MM.1S (cell line): ENCODE measurements at regions not wholly inside any gene's neighbourhood (a gene's known extent, or its start where the extent isn't known, plus 50 kb on each side); places are given as distances from the start of the nearest gene placed in this dataset.

Source experiments
- DNase-seq: peaks from one replicate; pipeline ENCODE4 v3.0.0-alpha.2; 2015
- H2AFZ ChIP-seq: fragments of 300-600 bp; sonication (generic); 2 replicates; pipeline ENCODE4 v1.6.0; 2016; ENCODE audit warnings: antibody characterized with exemption, low read length
- H3F3A ChIP-seq: fragments of 300-600 bp; sonication (generic); 2 replicates; pipeline ENCODE4 v1.6.1; 2016; ENCODE audit warnings: mild to moderate bottlenecking, antibody characterized with exemption, low read length, moderate library complexity, mixed read lengths; ENCODE audit not compliant: insufficient read depth
- H3K27ac ChIP-seq: fragments of 300-600 bp; sonication (generic); 2 replicates; pipeline ENCODE4 v1.5.1; 2016; ENCODE audit warnings: mild to moderate bottlenecking, low read length
- H3K27me3 ChIP-seq: fragments of 300-600 bp; sonication (generic); replicated peaks from 2 replicates; pipeline ENCODE4 v1.6.0; 2016; ENCODE audit warnings: low read length; ENCODE audit not compliant: insufficient read depth
- H3K36me3 ChIP-seq: fragments of 300-600 bp; sonication (generic); replicated peaks from 2 replicates; pipeline ENCODE4 v1.6.1; 2016; ENCODE audit warnings: mild to moderate bottlenecking, low read length, mixed read lengths; ENCODE audit not compliant: insufficient read depth
- H3K4me1 ChIP-seq: fragments of 300-600 bp; sonication (generic); 2 replicates; pipeline ENCODE4 v1.6.1; 2016; ENCODE audit warnings: low read length, mixed read lengths
- H3K4me2 ChIP-seq: fragments of 300-600 bp; sonication (generic); 2 replicates; pipeline ENCODE4 v1.6.0; 2016; ENCODE audit warnings: low read depth, low read length
- H3K4me3 ChIP-seq: fragments of 300-600 bp; sonication (generic); 2 replicates; pipeline ENCODE4 v1.5.1; 2016; ENCODE audit warnings: low read length, mixed read lengths
- H3K79me2 ChIP-seq: fragments of 300-600 bp; sonication (generic); 2 replicates; pipeline ENCODE4 v1.6.1; 2016; ENCODE audit warnings: mixed run types, low read length, mixed read lengths
- H3K9ac ChIP-seq: fragments of 300-600 bp; sonication (generic); 2 replicates; pipeline ENCODE4 v1.6.1; 2016; ENCODE audit warnings: low read length, mixed read lengths
- H3K9me2 ChIP-seq: fragments of 300-600 bp; sonication (generic); replicated peaks from 2 replicates; pipeline ENCODE4 v1.6.1; 2016; ENCODE audit warnings: mild to moderate bottlenecking, low read length, mixed read lengths; ENCODE audit not compliant: insufficient read depth
- H3K9me3 ChIP-seq: fragments of 300-600 bp; sonication (generic); replicated peaks from 2 replicates; pipeline ENCODE4 v1.6.1; 2016; ENCODE audit warnings: mild to moderate bottlenecking, low read length, mixed read lengths; ENCODE audit not compliant: insufficient read depth
- H4K20me1 ChIP-seq: fragments of 300-600 bp; sonication (generic); 2 replicates; pipeline ENCODE4 v1.6.1; 2016; ENCODE audit warnings: mild to moderate bottlenecking, low read length, moderate library complexity, mixed read lengths; ENCODE audit not compliant: insufficient read depth
- EZH2 ChIP-seq: fragments of 300-600 bp; sonication (generic); optimal IDR thresholded peaks from 2 replicates; pipeline ENCODE3; 2017; ENCODE audit warnings: low read depth, mild to moderate bottlenecking, antibody characterized with exemption, low read length, mixed read lengths
- EZH2phosphoT487 ChIP-seq: fragments of 300-600 bp; sonication (generic); IDR thresholded peaks from 2 replicates; pipeline ENCODE4 v1.6.1; 2018; ENCODE audit warnings: antibody characterized with exemption, low read length
- TF ChIP-seq, protein P1 (sequence below): fragments of 300-600 bp; sonication (generic); IDR thresholded peaks from 2 replicates; pipeline ENCODE4 v1.5.1; 2016; ENCODE audit warnings: antibody characterized with exemption, low read length, mixed read lengths

DNA sequence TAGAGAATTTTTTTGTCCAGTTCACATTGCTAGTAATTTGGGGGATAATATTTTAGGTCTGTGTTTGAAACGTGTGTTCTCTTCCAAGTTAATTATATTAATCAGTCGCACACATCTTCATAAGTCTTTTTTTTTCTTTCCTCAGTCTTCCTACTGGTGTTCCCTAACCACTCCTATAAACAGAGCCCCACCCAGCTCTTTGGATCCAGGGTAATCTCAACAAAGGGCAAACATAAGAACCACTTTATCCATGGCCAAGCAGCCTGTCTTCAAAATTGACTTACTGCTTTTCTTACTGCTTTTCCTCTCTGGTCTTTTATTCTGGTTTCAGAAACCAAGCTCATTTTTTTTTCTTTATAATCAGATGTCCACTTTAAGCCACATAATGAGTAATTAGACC lies 266.8 kb upstream of the NECTIN3 start:
- Histone ChIP-seq H4K20me1 (no peaks in the 10 kb centered on the region), H3K9me3 (no peaks in the 10 kb centered on the region), H3K4me3 (no peak overlapping the region), H3K4me2 (no peak overlapping the region), H2AFZ (no peak overlapping the region), H3K27ac (no peak overlapping the region), H3K27me3 (no peaks in the 10 kb centered on the region), H3K4me1 (peaks cover 8% of the 10 kb centered on the region; the same call in 1 of the 2 replicates), H3K36me3 (no peaks in the 10 kb centered on the region), H3F3A (no peaks in the 10 kb centered on the region), H3K9ac (no peak overlapping the region), H3K79me2 (no peaks in the 10 kb centered on the region), H3K9me2 (no peaks in the 10 kb centered on the region)
- no peak for TF ChIP-seq EZH2
- DNase-seq: no peak

DNA sequence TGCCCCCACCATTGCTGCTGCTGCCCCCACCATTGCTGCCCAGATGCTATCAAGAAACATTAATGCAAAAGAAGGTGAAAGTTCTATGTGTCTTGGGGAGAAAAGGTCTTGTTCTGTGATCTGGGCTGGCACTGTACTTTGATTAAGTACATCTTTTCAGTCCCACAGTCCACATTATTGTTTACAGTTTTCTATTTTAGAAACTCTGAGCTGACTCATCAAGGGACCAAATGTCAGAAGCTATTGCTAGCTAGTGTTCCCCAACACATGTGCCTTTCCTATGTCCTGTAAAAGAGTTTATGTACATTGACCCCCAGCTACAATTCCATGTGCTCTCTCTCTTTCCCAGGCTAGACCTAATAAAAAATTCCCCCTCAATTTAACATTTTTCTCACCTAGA lies 264.7 kb upstream of the NECTIN3 start:
- H3K27ac ChIP-seq: no peak overlapping the region
- no peak for TF ChIP-seq EZH2phosphoT487
- TF ChIP-seq, protein P1, sequence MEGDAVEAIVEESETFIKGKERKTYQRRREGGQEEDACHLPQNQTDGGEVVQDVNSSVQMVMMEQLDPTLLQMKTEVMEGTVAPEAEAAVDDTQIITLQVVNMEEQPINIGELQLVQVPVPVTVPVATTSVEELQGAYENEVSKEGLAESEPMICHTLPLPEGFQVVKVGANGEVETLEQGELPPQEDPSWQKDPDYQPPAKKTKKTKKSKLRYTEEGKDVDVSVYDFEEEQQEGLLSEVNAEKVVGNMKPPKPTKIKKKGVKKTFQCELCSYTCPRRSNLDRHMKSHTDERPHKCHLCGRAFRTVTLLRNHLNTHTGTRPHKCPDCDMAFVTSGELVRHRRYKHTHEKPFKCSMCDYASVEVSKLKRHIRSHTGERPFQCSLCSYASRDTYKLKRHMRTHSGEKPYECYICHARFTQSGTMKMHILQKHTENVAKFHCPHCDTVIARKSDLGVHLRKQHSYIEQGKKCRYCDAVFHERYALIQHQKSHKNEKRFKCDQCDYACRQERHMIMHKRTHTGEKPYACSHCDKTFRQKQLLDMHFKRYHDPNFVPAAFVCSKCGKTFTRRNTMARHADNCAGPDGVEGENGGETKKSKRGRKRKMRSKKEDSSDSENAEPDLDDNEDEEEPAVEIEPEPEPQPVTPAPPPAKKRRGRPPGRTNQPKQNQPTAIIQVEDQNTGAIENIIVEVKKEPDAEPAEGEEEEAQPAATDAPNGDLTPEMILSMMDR: no peak
- TF ChIP-seq EZH2: no peak
- H3K79me2 ChIP-seq: no peaks in the 10 kb centered on the region
- no peak overlapping the region for H3K4me2 ChIP-seq
- H3K36me3 ChIP-seq: no peaks in the 10 kb centered on the region
- no peak overlapping the region for H3K4me3 ChIP-seq
- H3K9me3 ChIP-seq: no peaks in the 10 kb centered on the region
- no peak for DNase-seq
- no peak overlapping the region for H3K9ac ChIP-seq
- H3F3A ChIP-seq: no peaks in the 10 kb centered on the region
- no peaks in the 10 kb centered on the region for H4K20me1 ChIP-seq
- H3K4me1 ChIP-seq: peaks cover 8% of the 10 kb centered on the region; the same call in 1 of the 2 replicates
- no peak overlapping the region for H2AFZ ChIP-seq
- H3K9me2 ChIP-seq: no peaks in the 10 kb centered on the region
- H3K27me3 ChIP-seq: no peaks in the 10 kb centered on the region

DNA sequence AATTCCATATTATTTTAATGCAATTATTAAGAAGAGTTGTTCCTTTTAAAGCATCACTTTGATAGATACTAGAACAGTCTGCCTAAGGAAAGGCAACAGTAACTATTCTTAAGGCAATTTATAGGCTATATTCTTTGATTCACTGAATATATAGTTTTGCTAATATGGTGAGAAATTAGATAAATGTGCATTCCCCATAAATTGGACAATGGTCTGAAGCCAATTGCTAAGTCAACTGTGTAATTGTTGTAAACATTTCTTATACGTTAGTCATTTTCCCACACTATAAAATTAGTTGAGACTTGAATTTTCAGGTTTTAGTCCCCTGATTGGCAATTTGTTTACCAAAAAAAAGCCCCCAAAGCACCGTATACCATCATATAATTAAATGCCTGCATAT lies 263.0 kb upstream of the NECTIN3 start:
- no peak overlapping the region for H3K4me2 ChIP-seq
- H3K9ac ChIP-seq: no peak overlapping the region
- no peak overlapping the region for H2AFZ ChIP-seq
- H3K27ac ChIP-seq: no peak overlapping the region
- no peaks in the 10 kb centered on the region for H3K9me2 ChIP-seq
- H3K4me3 ChIP-seq: no peak overlapping the region
- peaks cover 8% of the 10 kb centered on the region; the same call in 1 of the 2 replicates for H3K4me1 ChIP-seq
- no peaks in the 10 kb centered on the region for H3F3A ChIP-seq
- H4K20me1 ChIP-seq: no peaks in the 10 kb centered on the region
- TF ChIP-seq EZH2 (no peak), EZH2phosphoT487 (no peak)
- TF ChIP-seq, protein P1: no peak
- no peaks in the 10 kb centered on the region for H3K36me3 ChIP-seq
- no peaks in the 10 kb centered on the region for H3K9me3 ChIP-seq
- no peaks in the 10 kb centered on the region for H3K79me2 ChIP-seq
- no peaks in the 10 kb centered on the region for H3K27me3 ChIP-seq
- no peak for DNase-seq

DNA sequence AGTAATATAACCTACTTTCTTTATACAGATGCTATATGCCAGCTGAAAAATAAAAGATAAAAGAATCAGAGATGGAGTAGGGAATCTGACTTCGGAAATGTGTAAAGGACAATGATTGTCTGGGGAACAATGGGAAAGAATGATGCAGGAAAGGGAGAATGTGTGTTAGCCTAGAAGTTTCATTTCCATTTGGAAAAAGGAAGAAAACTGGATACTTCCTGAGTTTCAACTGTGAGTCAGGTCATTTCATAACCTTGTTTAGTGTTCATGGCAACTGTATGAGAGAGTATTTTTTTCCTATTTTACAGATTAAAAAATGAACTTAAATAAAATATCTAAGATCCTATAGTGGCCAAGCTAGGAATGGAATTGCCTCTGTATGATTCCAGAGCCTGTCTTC lies 261.3 kb upstream of the NECTIN3 start:
- Histone ChIP-seq H3K4me2 (no peak overlapping the region), H3F3A (no peaks in the 10 kb centered on the region; the same call in 1 of the 2 replicates), H3K27me3 (no peaks in the 10 kb centered on the region), H3K27ac (no peak overlapping the region), H3K9me3 (no peaks in the 10 kb centered on the region), H3K36me3 (no peaks in the 10 kb centered on the region), H3K9me2 (no peaks in the 10 kb centered on the region), H3K9ac (no peak overlapping the region), H3K4me1 (peaks cover 18% of the 10 kb centered on the region), H3K4me3 (no peak overlapping the region), H2AFZ (no peak overlapping the region), H3K79me2 (no peaks in the 10 kb centered on the region), H4K20me1 (no peaks in the 10 kb centered on the region)
- TF ChIP-seq, protein P1: no peak
- no peak for TF ChIP-seq EZH2phosphoT487
- TF ChIP-seq EZH2: no peak
- no peak for DNase-seq
